Eye (tissue), 1 donor: ENCODE measurements at regions not wholly inside any gene's neighbourhood (a gene's known extent, or its start where the extent isn't known, plus 50 kb on each side); places are given as distances from the start of the nearest gene placed in this dataset.
"Not testable (repeated sequence)": the region's sequence is repeated elsewhere in the genome, so short reads cannot be mapped to it uniquely, and the experiment has no call there.

Experiments used
- DNase-seq: peaks from one replicate; pipeline ENCODE4 v3.0.0-alpha.2; 2015

DNA sequence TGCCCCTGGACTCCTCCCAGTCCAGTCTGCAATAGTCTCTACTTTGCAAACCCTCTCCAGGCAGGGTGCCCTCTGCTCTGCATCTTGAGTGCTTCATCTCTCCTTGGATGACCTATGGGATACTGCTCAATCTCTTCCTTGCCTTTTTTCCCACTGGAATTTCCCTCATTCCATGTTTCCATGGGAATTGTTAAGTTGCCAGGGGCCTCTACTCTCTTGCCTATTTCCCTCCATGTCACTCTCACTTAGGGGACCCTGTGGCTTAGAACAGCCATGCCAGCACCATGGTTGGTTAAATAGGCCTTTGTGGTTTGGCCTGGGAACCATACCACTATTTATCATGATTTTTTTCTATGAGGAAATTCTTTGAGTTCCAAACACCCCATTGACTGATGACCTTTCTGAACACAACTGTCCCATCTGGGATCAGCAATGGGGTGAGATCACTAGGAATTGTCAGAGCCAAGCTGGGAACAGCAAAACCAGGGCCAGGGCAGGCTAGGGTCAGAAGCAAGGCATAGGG is 91.4 kb upstream of the RBMS1 start:
- DNase-seq = no peak

DNA sequence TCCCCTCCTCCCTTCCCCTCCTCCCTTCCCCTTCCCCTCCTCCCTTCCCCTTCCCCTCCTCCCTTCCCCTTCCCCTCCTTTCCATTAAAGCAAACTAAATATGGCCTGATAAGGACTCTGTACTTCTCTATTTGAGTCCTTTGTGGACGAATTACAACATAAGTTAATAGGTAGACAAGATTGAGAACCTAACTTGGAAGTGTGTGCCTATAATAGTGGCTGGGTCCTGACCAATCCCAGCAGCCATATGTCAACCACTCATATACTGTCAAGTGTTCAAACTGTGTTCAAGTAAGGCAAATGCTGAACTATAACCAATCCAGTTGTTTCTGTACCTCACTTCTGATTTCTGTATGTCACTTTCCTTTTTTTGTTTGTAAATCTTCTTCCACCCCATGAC is 97.1 kb upstream of the RBMS1 start:
- no peak for DNase-seq

DNA sequence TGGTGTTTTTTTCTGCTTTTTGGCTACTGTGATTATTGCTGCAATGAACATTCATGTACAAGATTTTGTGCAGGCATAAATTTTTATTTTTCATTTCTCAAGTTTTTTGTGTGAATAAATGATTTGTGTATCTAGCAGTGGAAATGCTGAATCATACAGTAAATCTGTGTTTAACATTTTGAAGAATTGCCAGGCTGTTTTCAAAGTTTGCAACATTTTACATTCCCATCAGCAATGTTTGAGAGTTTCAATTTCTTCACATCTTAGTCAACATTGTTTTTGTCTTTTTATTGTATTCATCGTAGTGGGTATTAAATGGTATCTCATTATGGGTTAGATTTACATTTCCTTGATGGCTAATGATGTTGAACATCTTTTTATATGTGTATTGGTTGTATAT is 98.8 kb upstream of the RBMS1 start:
- no peak for DNase-seq

DNA sequence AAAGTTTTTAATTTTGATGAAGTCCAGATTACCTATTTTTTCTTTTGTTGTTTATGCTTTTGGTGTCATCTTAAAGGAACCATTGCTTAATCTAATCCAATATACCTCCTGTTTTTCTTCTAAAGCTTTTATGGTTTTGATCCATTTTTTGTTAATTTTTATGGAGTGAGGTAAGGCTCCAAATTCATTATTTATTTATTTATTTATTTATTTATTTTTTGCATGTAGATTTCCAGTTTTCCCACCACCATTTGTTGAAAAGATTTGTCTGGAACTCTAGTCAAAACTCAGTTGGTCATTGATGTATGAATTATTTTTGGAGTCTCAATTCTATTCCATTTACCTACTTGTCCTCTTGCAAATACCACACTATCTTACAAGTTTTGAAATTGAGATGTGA is 99.4 kb upstream of the RBMS1 start:
- no peak for DNase-seq

DNA sequence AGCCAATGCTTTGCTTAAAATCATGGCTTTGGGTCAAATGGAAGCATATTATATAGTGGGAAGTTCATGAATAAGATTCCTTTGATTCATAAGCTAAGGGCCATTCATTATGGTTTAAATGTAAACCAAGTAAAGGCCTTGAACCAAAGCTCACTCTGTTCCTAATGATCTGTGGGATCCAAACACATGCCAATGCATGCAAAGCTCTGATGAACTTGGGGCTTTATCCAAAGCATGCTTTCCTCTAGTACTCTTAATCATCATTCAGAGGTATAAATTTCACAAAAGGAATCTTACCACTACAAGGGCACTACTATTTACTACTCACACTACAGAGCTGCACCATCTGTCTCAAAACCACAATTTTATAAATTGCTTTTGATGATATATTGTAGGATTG is 102.8 kb upstream of the RBMS1 start:
- no peak for DNase-seq

DNA sequence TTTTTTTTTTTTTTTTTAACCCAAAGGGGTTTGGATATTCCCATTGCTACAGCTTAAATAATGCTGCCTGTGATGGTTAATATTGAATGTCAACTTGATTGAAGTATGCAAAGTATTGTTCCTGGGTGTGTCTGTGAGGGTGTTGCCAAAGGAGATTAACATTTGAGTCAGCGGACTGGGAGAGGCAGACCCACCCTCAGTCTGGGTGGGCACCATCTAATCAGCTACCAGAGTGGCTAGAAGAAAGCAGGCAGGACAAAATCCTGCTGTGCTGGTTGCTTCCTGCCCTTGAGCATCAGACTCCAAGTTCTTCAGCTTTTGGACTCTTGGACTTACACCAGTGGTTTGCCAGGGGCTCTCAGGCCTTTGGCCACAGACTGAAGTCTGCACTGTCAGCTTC is 106.8 kb upstream of the RBMS1 start:
- not testable (repeated sequence) for DNase-seq

DNA sequence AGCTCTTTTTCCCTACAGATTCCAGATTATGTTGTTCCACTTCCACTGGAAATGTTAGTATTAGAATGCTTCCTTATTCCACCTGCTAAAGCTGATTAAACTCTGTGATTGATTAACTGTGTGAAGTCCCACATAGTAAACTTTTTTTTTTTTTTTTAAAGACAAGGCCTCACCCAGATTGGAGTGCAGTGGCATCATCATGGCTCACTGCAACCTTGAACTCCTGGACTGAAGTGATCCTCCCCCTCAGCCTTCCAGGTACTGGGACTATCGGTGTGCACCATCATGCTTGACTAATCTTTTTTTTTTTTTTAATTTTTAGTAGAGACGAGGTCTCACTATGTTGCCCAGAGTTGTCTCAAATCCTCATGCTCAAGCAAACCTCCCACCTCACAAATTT is 108.5 kb upstream of the RBMS1 start:
- DNase-seq = no peak

DNA sequence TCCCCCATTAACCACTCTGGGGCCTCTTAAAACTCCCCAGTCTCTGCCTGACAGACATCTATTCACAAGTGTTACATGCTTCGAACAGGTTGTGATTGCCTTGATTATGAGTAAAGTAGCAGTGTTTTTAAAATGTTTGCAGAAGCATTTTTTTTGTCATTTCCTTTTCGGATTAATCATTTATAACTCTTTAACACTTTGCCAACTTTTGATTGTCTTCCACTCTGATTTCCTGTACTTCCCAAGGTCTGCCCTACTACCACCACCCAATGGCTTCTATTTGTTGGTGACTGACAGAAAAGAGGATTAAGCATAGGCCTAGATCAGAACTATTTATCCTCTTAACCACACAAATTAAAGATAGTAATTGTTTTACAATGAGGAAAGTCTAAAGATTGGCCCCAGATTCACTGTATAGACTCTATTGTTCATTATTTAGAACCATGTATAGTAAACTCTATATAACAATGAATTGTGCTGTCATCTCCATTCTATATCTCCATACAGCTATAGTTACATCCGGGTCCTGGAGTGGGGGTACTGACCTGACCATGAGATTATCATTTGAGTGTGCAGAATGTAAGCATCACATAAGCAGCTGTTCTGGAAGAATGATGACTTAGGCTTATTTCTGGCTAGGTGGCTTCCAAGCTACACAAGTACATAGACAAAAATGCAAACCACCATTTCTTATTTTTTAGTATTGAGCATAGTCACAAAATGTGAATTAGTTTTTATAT is 110.3 kb upstream of the RBMS1 start:
- DNase-seq = no peak

DNA sequence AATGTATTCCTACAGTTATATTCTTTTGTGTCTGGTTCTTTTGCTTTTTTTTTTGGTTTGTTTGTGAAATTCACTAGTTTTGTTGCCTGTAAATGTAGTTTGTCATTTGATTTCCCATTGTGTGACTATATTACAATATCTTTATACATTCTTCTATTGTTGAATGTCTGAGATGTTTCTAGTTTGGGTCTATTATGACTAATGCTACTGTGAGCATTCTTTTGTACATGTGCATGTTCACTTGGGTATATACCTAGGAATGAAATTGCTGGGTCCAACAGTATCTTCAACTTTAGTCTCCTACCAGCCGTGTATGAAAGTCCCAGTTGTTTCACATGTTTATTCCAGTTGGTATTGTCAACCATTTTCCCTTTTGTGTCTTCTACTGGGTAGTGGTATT is 112.7 kb upstream of the RBMS1 start:
- DNase-seq = no peak

DNA sequence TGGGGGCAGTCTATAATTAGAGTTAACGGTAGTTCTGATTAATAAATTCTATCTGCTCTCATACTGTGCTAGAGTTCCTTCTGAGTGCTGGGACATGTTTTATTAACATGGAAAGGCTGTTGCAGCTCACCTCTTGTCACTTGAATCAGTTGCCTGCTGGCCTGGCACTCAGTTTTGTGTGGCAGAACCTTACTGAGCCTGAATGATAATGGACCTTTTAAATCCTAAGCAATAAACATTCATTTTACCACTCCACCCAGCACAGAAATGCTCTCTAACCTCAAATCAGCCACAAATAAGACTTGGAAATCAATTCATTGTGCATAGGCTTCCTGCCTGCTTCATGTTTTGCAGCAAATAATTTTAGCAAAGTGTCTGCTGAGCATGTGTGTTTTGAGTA is 115.0 kb upstream of the RBMS1 start:
- no peak for DNase-seq

DNA sequence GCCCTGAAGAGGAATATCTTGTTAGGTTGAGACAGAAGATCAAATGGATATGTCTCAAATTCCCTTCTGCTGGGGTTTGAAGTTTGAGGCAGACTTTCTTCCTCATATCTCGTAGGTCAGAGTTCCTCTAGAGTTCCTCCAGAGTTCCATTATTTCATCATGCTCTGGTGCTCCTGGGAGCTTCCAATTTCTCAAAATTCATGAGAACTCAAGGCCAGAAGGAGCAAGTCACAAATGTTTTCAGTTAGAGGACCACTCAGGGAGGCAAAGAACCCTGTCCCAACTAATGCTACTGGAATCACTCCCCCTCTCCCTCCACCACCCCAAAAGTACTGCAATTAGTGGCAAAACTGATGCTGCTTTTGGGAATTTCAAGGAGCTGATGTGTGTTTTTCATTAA is 115.7 kb upstream of the RBMS1 start:
- DNase-seq = no peak

DNA sequence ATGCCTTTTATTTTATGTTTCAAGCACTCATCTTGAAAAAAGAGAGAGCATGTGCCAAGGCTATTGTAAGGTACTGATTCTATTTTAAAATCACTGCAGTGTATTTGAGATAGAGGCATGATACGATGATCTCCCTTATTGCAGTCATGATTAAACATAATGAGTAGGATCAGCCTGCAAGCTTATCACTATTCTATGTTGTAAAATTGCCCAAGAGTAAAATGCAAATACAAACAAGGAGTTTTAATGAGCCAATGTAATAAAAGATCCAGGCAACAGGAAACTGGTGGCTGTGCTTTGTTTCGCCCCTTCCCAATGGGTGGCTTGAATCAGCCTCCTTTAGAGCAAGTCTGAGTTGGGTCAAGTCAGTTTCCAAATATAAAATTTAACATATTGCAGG is 116.4 kb upstream of the RBMS1 start:
- DNase-seq = no peak

DNA sequence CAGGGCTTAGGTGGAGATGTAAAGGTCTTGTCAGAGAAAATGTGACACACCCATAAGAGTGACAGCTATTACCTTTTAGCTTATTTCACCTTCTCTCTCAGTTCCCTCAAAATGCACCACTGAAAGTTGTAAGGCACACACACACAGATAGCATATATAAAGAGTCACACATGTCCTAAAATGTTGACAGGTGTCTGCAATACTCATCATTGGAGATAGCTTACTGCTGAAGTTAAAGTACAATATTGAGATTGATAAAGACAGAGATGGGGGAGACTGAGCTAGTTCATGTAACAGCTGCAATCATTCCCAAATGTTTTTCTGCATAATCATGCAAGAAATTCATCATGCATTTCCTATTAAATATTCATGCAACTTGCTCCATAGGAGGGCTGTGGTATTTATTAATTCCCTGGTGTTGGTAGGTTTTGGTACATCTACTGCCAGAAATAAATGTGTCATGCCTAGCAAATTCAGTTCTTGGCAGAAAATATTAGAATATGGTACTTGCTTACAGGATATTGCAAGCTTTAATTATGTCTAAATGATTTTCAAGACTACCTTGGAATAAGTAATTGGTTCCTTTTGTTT is 118.8 kb upstream of the RBMS1 start:
- no peak for DNase-seq

DNA sequence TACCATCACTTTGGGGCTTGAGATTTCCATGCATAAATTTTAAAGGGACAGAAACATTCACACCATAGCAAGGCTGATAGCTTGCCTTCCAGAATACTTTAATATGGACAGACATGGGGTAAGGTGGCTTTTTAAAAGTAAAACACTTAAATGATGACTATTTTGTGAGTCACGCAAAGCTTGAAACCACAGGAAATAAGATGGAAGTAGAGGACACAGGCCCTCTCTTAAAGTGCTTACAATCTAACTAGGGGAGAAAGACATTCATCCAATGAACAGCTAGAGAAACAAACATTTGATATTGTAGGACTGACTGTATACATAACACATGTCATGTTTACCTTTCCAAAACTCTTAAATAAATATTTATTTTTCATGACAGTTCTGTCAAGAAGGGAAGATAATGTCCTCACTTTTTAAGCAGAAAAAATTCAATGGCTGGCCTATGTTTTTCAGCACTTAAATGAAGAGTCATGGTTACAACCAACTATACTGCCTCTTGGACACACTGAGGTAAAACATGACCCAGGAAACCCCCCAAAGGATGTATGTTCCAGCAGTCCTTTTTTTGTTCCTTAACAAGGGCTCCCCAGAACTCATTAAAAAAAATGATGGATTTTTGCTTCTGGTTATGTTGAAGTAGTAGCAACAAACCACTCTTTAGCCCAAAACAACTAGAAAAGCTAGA is 120.0 kb upstream of the RBMS1 start:
- DNase-seq = no peak

DNA sequence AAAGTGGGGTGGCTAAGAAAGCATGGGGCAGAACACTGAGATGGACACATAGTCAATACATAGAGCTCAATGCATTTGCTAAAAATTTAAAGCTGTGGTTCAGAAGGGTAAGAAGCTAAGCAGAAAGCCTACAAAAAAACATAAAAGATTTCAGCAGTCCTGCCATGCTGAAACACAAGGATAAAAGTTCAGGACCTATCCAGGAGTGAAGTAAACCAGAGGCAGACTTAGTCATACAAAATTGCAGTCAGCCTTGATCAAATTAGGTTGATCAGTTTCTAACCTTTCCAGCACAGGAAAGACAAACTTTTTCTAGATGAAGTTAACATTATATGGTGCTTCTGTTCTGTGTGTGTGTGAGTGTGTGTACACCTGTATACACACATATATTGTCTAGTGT is 120.8 kb upstream of the RBMS1 start:
- DNase-seq = no peak

DNA sequence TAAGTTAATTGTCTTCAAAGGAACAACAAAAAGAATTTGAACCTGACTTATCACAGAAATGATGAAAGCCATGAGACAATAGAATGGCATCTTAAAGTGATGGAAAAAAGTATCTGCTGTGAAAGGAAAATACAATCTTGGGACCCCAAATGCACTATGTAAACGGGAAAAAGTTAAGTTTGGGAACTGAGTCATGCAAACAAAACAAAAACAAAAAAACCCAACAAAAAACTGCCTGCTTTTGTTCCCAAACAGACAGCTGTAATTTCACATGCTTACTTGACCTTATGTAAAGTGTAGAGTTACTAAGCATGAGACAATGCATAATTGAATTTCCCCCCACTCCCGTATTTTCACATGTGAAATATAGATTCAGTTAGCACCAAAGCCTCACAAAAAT is 122.1 kb upstream of the RBMS1 start:
- DNase-seq = no peak

DNA sequence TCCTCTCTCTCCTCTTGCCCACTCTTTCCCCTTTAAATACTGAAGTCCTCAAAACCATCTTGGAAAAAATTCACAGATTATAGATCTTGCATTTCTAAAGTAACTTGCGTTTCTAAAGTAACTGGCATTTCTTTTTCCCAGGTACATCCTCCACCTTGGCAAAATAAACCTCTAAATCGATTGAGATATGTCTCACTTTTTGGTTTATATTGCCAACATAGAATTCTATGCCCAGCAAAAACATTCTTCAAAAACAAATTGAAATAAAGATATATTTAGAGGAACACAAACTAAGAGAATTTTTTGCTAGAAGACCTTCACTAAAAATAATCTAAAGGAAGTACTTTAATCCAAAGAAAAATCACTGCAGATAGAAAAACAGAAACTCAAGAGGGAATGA is 122.5 kb upstream of the RBMS1 start:
- no peak for DNase-seq

DNA sequence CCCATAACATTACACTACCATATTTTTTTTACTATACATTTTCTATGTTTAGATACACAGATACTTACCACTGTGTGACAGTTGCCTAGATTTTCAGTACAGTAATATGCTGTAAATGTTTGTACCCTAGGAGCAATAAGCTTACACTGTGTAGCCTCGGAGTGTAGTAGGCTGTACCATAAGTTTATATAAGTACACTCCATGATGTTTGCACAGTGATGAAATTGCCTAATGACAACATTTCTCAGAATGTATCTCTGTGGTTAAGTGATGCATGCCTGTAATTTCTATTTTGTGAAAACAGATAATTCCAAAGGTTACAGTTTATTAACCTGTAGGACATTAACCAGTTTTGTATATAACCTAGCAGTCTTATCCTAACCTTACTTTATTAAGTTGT is 128.1 kb upstream of the RBMS1 start:
- DNase-seq = no peak

DNA sequence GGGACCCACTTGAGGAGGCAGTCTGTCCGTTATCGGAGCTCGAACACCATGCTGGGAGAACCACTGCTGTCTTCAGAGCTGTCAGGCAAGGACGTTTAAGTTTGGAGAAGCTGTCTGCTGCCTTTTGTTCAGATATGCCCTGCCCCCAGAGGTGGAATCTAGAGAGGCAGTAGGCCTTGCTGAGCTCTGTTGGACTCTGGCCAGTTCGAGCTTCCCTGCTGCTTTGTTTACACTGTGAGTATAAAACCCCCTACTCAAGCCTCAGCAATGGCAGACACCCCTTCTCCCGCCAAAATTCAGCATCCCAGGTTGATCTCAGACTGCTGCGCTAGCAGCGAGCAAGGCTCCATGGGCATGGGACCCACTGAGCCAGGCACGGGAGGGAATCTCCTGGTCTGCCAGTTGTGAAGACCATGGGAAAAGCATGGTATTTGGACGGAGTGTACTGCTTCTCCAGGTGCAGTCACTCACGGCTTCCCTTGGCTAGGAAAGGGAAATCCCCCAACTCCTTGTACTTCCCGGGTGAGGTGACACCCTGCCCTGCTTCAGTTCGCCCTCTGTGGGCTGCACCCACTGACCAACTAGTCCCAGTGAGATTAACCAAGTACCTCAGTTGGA is 134.5 kb upstream of the RBMS1 start:
- DNase-seq = not testable (repeated sequence)

DNA sequence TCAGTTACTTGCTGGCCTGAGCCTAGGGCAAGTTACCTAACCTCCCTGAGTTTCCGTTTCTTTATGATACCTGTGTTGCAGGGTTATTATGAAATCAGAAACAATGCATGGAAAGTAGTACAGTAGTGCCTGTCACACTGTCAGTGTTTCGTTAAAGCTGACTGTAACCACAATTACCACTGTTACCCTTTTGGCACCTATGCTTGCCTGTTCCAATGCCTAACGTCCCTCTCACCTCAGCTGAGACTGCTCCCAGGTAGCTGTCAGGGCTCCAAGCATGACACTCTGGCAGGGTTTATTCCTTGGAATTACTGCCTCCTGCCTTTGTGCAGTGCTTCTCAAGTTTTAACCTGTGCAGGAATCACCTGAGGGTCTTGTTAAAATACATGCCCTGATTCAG is 135.2 kb upstream of the RBMS1 start:
- DNase-seq = no peak

DNA sequence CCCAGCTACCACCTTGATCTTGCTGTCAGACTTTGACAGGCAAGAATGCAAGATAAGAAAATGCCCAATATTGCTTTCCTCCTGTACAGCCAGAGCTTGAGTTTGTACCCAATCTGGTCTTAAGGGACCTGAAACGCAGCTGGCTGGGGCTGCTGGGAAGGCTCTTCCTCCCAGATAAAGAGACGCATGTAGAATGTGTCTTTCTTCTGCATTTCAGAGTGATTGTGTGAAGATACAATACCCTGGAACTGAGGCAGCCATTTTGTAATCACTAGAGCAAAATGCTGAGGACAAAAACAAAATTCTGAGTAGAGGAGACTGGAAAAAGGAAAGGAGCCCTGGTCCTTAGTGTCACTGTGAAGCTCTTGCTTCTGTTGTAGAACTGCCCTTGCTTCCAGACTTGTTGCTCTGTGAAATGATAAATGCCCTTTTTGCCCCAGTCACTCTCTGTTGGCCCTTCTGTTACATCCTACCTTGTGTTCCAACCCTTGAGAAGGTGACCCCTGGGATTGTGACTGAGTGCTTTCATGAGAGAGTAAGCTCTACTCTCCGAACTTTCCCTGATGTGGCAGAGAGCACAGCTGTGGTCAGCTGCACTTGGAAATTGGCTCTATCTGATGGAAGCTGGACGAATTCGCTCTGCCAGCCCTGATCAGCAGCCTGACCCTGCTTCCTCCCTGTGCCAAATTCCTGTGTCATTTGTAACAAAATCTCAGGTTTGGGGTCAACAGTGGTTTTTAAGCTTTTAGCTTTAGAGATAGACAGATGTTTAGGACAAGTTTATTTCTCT is 137.4 kb upstream of the RBMS1 start:
- peak; percentile 38 for DNase-seq

DNA sequence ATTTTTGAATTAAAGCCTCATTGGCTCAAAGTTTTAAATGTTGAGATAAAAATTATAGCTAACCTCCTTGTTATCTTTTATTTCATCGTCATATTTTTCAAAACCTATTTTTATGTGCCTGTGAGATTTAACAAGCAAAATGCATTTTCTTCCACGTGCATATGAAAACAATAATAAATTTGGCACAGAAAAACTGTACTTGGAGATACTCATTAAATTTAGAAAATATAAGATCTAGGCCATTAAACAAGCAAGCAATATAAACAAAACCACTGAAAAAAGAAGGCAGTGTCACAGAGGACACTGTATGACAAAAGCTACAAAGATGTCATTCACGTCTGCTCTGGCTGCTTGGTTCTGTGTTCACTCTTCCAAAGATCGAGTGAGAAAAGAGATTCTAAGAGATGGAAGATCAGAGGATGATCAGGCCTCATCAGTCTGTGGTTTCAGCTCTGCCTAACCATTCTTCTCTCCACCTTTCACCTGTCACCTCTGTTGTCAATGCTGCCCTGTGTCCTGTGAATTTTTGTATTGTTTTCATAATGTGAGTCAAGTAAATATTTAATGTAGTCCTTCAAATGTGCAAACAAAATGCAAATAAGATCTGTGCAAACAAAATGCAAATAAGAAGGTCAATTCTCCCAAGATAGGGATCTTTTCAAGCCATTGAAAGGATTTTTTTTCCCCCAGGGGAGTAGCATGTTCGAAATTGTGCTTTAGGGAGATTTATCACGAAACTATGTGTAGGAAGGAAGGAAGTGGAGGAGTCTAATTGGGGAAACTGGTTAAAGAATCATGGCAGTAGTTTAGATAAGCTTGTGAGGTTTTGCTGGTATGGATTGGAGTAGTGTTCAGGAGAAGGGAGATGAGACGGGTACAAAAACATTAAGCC is 138.7 kb upstream of the RBMS1 start:
- no peak for DNase-seq
